K562 (cell line): ENCODE measurements at regions not wholly inside any gene's neighbourhood (a gene's known extent, or its start where the extent isn't known, plus 50 kb on each side); places are given as distances from the start of the nearest gene placed in this dataset.

Source experiments
- ATAC-seq: fragments of 200-7000 bp; cut with Tn5 transposase; 3 replicates; pipeline ENCODE4 v1.9.1; 2020; ENCODE audit warnings: moderate library complexity
- BruUV-seq: library from RNA; stranded (reverse); fragments of 400-500 nt; replicated peaks from 2 replicates; lab custom pipeline; 2021; lab: Mats Ljungman, UMichigan
- CTCF ChIA-PET: fragments of 300-600 bp; formaldehyde crosslinking; extraction: SDS; loops from one replicate; lab custom pipeline; 2021; ENCODE audit warnings: low intra/inter-chr PET ratio; lab: Yijun Ruan, JAX
- POLR2A ChIA-PET: fragments of 300-600, 350-650 bp; sonication (Branson Sonifier 250); formaldehyde crosslinking; extraction: SDS; loops from one replicate; lab custom pipeline; 2021; ENCODE audit warnings: antibody characterized with exemption, inconsistent platforms; lab: Yijun Ruan, JAX
- DNase-seq, 4 experiments: peaks; one replicate each; pipeline versions ENCODE4 v3.0.0 to v3.0.0-alpha.2; 2011 to 2018; ENCODE audit warnings: low spot score in 3 of 4, mixed read lengths in 3 of 4; ENCODE audit errors: extremely low read depth in 1 of 4
- FAIRE-seq: peaks from 2 replicates; lab custom pipeline; 2011; peaks lifted over from hg19 to GRCh38; lab: Jason Lieb, UNC
- H2AFZ ChIP-seq: 2 replicates; pipeline ENCODE4 v1.6.0; 2011; ENCODE audit warnings: low read depth, low read length, control low read depth, inconsistent platforms
- H3K27ac ChIP-seq: fragments of 200-600 bp; 3 replicates; pipeline ENCODE4 v1.8.0; 2011; ENCODE audit warnings: low read depth, mild to moderate bottlenecking, control low read depth, inconsistent platforms, low read length, moderate library complexity, mixed read lengths; ENCODE audit errors: extremely low read depth
- H3K27me3 ChIP-seq, 2 experiments: fragments of 300-600 bp in 1 of 2; 2 replicates in 1 of 2; 3 replicates in 1 of 2; pipeline versions ENCODE4 v1.6.0 to v1.8.0; 2011; ENCODE audit warnings: inconsistent platforms in 2 of 2, low read length in 2 of 2, mild to moderate bottlenecking in 1 of 2, mixed read lengths in 1 of 2, moderate library complexity in 1 of 2; ENCODE audit not compliant: control insufficient read depth in 2 of 2, insufficient read depth in 2 of 2
- H3K36me3 ChIP-seq: fragments of 300-600 bp; 3 replicates; pipeline ENCODE4 v1.8.0; 2011; ENCODE audit warnings: mild to moderate bottlenecking, low read length, inconsistent platforms; ENCODE audit not compliant: control insufficient read depth, insufficient read depth
- H3K4me1 ChIP-seq, 2 experiments: fragments of 200-600 bp in 1 of 2; replicated peaks in 1 of 2; 2 replicates in 1 of 2; 3 replicates in 1 of 2; pipeline versions ENCODE4 v1.5.1 to v1.8.0; 2011; ENCODE audit warnings: inconsistent platforms in 2 of 2, low read length in 2 of 2, mild to moderate bottlenecking in 1 of 2, mixed read lengths in 1 of 2, moderate library complexity in 1 of 2; ENCODE audit not compliant: control insufficient read depth in 2 of 2, insufficient read depth in 2 of 2
- H3K4me2 ChIP-seq: 2 replicates; pipeline ENCODE4 v1.6.1; 2011; ENCODE audit warnings: low read length, control low read depth, inconsistent platforms, mixed read lengths; ENCODE audit not compliant: insufficient read depth
- H3K4me3 ChIP-seq: fragments of 200-600 bp; sonication (generic), shearing (Covaris generic); 2 replicates; pipeline ENCODE4 v1.5.1; 2016; ENCODE audit warnings: control low read depth, inconsistent platforms
- H3K79me2 ChIP-seq: fragments of 200-600 bp; 3 replicates; pipeline ENCODE4 v1.8.0; 2011; ENCODE audit warnings: low read length, inconsistent platforms; ENCODE audit not compliant: control insufficient read depth, insufficient read depth
- H3K9ac ChIP-seq, 2 experiments: 2 replicates each; pipeline versions ENCODE4 v1.6.0 to v1.6.1; 2011; ENCODE audit warnings: low read depth in 2 of 2, low read length in 2 of 2, control low read depth in 1 of 2, inconsistent platforms in 1 of 2, mild to moderate bottlenecking in 1 of 2, mixed read lengths in 1 of 2; ENCODE audit not compliant: insufficient read depth in 1 of 2
- H3K9me1 ChIP-seq: one replicate; pipeline ENCODE4 v1.6.0; 2011; ENCODE audit warnings: inconsistent platforms, mild to moderate bottlenecking, low read length, moderate library complexity; ENCODE audit not compliant: control insufficient read depth, insufficient read depth
- H3K9me3 ChIP-seq: replicated peaks from 2 replicates; pipeline ENCODE4 v1.5.1; 2011; ENCODE audit warnings: low read depth, low read length, inconsistent platforms; ENCODE audit not compliant: control insufficient read depth, insufficient read depth
- H4K20me1 ChIP-seq: replicated peaks from 2 replicates; pipeline ENCODE4 v1.6.1; 2011; ENCODE audit warnings: low read length, inconsistent platforms, mixed read lengths; ENCODE audit not compliant: control insufficient read depth, insufficient read depth
- CBX3 ChIP-seq, 2 experiments: IDR thresholded peaks; 1 replicate in 1 of 2; 2 replicates in 1 of 2; pipeline ENCODE4 v1.6.1; 2012; ENCODE audit warnings: inconsistent platforms in 2 of 2, low read length in 2 of 2, borderline replicate concordance in 1 of 2, control low read depth in 1 of 2
- HDAC8 ChIP-seq: fragments of 450-650 bp; IDR thresholded peaks from 2 replicates; pipeline ENCODE4 v1.6.1; 2016; ENCODE audit warnings: mild to moderate bottlenecking, missing genetic modification characterization, moderate library complexity, missing compliant biosample characterization
- NFATC3 ChIP-seq: fragments of 450-650 bp; IDR thresholded peaks from 2 replicates; pipeline ENCODE4 v1.6.1; 2017; ENCODE audit warnings: mild to moderate bottlenecking
- RBM25 ChIP-seq: fragments of 200-400 bp; formaldehyde crosslinking; IDR thresholded peaks from 2 replicates; pipeline ENCODE4 v1.6.1; 2018; ENCODE audit warnings: low read length, low read depth, moderate library complexity; ENCODE audit not compliant: severe bottlenecking
- SREBF2 ChIP-seq: sonication (generic); formaldehyde crosslinking; IDR thresholded peaks from 2 replicates; pipeline ENCODE4 v1.4.0; 2020; ENCODE audit warnings: mild to moderate bottlenecking, missing genetic modification reagents
- TRIM24 ChIP-seq, 2 experiments: fragments of 450-650 bp; IDR thresholded peaks; 2 replicates each; pipeline ENCODE4 v1.6.1; 2016
- ZNF311 ChIP-seq: fragments of 250-450 bp; sonication (Bioruptor Pico); IDR thresholded peaks from 2 replicates; pipeline ENCODE4 v1.4.0; 2020; ENCODE audit warnings: mild to moderate bottlenecking, moderate library complexity
- ZNF584 ChIP-seq: fragments of 200-800 bp; sonication (Bioruptor generic); IDR thresholded peaks from 2 replicates; pipeline ENCODE4 v1.6.1; 2016; ENCODE audit warnings: low read depth, mild to moderate bottlenecking, missing genetic modification characterization, missing compliant biosample characterization
- WGBS: fragments of 100-300 bp; shearing (Covaris generic); methylation state at CpG from one replicate; pipeline ENCODE4 v1.1.6; 2016; ENCODE audit warnings: low coverage, mixed read lengths; ENCODE audit not compliant: insufficient coverage; ENCODE audit errors: missing lambda C conversion rate; 5-methylcytosine and 5-hydroxymethylcytosine counted together
- in situ Hi-C: fragments of 300-500 bp; cut with MboI; formaldehyde crosslinking; loops from 4 replicates; pipeline ENCODE4 v1.15.0; 2018; ENCODE audit warnings: inconsistent platforms, mixed read lengths
- intact Hi-C: fragments of 100-400 bp; cut with micrococcal nuclease; formaldehyde crosslinking; loops from 2 replicates; pipeline ENCODE4 v1.14.2; 2022
- TF ChIP-seq, protein P1 (sequence below): fragments of 450-650 bp; conservative IDR thresholded peaks from 2 replicates; pipeline ENCODE4 v1.6.1; 2016; ENCODE audit warnings: missing genetic modification characterization, low read depth, mild to moderate bottlenecking, missing compliant biosample characterization, moderate library complexity
- TF ChIP-seq, protein P2 (sequence below): fragments of 450-650 bp; formaldehyde crosslinking; IDR thresholded peaks from 2 replicates; pipeline ENCODE4 v1.4.0; 2020; ENCODE audit warnings: mild to moderate bottlenecking, mixed read lengths
- TF ChIP-seq, protein P3 (sequence below): fragments of 450-650 bp; IDR thresholded peaks from 2 replicates; pipeline ENCODE4 v1.6.1; 2018; ENCODE audit warnings: mild to moderate bottlenecking, low read depth; ENCODE audit not compliant: partially characterized antibody

DNA sequence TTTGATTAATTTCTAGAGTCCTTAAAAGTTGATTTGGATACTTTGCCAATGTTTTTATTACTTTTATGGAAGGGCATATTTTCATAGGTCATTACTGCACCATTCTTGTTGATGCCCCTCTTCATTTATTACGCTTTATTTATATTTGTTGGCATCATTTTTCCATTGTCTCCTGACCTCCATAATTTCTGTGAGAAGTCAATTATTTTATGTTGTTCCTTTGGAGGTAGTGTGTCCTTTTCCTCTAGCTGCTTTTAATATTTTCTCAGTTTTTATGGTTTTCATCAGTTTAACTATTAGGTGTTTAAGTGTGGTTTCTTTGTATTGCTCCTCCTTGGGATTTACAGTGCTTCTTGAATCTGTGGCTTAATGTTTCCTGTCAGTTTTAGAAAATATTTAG is 134.9 kb downstream of the SAMD9 start:
- no peaks in the 10 kb centered on the region for H3K9me1 ChIP-seq
- no TSS peak for BruUV-seq
- ATAC-seq (no peak), FAIRE-seq (no peak), DNase-seq (no peak)
- CTCF ChIA-PET: no interaction called here
- peaks cover 0 to under 1% of the 10 kb centered on the region in 2 experiments; a peak in 1 of 5 replicates for H3K4me1 ChIP-seq
- H3K9me3 ChIP-seq: peaks cover 3% of the 10 kb centered on the region; the same call in 1 of the 2 replicates
- H3K9ac ChIP-seq: no peak overlapping the region
- H2AFZ ChIP-seq: no peak overlapping the region
- intact Hi-C loops (loop anchor here (10.0 kb wide), 1 partner anchor 358 kb away; no protein-coding TSS in a partner anchor), in situ Hi-C loops (no loop called here)
- no peak overlapping the region for H3K27ac ChIP-seq
- H3K36me3 ChIP-seq: no peaks in the 10 kb centered on the region
- POLR2A ChIA-PET: no interaction called here
- WGBS: 68% methylated on average over 1 of the region's 1 CpG
- TF ChIP-seq RBM25 (peak; percentile 7), TRIM24 (IDR thresholded peaks at IDR 0.05) (peak; percentile 41 to 43; a peak in 1 of 4 replicates), SREBF2 (CRISPR knock-in tag) (no peak), NFATC3 (no peak), CBX3 (IDR thresholded peaks at IDR 0.05; ENCODE audit: borderline replicate concordance in 1 of 2, low read length in 2 of 2) (peak in 1 of 2 experiments; percentile 94; a peak in 2 of 3 replicates), ZNF311 (CRISPR knock-in tag) (no peak), HDAC8 (no peak), ZNF584 (CRISPR knock-in tag) (no peak)
- TF ChIP-seq, protein P1, sequence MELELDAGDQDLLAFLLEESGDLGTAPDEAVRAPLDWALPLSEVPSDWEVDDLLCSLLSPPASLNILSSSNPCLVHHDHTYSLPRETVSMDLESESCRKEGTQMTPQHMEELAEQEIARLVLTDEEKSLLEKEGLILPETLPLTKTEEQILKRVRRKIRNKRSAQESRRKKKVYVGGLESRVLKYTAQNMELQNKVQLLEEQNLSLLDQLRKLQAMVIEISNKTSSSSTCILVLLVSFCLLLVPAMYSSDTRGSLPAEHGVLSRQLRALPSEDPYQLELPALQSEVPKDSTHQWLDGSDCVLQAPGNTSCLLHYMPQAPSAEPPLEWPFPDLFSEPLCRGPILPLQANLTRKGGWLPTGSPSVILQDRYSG: no peak
- TF ChIP-seq, protein P2, sequence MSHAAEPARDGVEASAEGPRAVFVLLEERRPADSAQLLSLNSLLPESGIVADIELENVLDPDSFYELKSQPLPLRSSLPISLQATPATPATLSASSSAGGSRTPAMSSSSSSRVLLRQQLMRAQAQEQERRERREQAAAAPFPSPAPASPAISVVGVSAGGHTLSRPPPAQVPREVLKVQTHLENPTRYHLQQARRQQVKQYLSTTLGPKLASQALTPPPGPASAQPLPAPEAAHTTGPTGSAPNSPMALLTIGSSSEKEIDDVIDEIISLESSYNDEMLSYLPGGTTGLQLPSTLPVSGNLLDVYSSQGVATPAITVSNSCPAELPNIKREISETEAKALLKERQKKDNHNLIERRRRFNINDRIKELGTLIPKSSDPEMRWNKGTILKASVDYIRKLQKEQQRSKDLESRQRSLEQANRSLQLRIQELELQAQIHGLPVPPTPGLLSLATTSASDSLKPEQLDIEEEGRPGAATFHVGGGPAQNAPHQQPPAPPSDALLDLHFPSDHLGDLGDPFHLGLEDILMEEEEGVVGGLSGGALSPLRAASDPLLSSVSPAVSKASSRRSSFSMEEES (CRISPR knock-in tag): no peak
- TF ChIP-seq, protein P3, sequence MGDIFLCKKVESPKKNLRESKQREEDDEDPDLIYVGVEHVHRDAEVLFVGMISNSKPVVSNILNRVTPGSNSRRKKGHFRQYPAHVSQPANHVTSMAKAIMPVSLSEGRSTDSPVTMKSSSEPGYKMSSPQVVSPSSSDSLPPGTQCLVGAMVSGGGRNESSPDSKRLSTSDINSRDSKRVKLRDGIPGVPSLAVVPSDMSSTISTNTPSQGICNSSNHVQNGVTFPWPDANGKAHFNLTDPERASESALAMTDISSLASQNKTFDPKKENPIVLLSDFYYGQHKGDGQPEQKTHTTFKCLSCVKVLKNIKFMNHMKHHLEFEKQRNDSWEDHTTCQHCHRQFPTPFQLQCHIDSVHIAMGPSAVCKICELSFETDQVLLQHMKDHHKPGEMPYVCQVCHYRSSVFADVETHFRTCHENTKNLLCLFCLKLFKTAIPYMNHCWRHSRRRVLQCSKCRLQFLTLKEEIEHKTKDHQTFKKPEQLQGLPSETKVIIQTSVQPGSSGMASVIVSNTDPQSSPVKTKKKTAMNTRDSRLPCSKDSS: peak; percentile 46
- no peak overlapping the region for H3K4me2 ChIP-seq
- H3K4me3 ChIP-seq: no peak overlapping the region
- H3K79me2 ChIP-seq: no peaks in the 10 kb centered on the region
- no peaks in the 10 kb centered on the region for H4K20me1 ChIP-seq
- H3K27me3 ChIP-seq: no peaks in the 10 kb centered on the region
